B cell (primary cell): ENCODE measurements at regions not wholly inside any gene's neighbourhood (a gene's known extent, or its start where the extent isn't known, plus 50 kb on each side); places are given as distances from the start of the nearest gene placed in this dataset.

Experiments used
- ATAC-seq: fragments of 200-7000 bp; cut with Tn5 transposase; one replicate; pipeline ENCODE4 v1.10.0; 2021; ENCODE audit warnings: low read depth, mild to moderate bottlenecking, moderate number of reproducible peaks, moderate library complexity
- CTCF ChIA-PET: fragments of 350-600 bp; sonication (Branson Sonifier 250); formaldehyde crosslinking; loops from one replicate; lab custom pipeline; 2021; ENCODE audit warnings: antibody characterized with exemption, inconsistent platforms; lab: Charles Lee
- POLR2A ChIA-PET: fragments of 350-600 bp; sonication (Branson Sonifier 250); formaldehyde crosslinking; loops from one replicate; lab custom pipeline; 2021; ENCODE audit warnings: antibody characterized with exemption; lab: Charles Lee
- DNase-seq: peaks from one replicate; pipeline ENCODE4 v3.0.0; 2013
- H2AFZ ChIP-seq: 2 replicates; pipeline ENCODE4 v1.6.1; 2012; ENCODE audit warnings: mild to moderate bottlenecking, low read depth, low read length; ENCODE audit not compliant: insufficient read depth, poor library complexity, severe bottlenecking
- H3K27ac ChIP-seq, 2 donors: 1 replicate in 1 of 2; 2 replicates in 1 of 2; pipeline ENCODE4 v1.5.1; 2012 to 2013; ENCODE audit warnings: low read length in 2 of 2, mild to moderate bottlenecking in 2 of 2, moderate library complexity in 1 of 2
- H3K27me3 ChIP-seq, 4 experiments: fragments of 200-600 bp in 1 of 4; sonication (generic) in 1 of 4; replicated peaks in 1 of 4; 1 replicate in 2 of 4; 2 replicates in 2 of 4; pipeline versions ENCODE4 v1.6.1 to v1.7.0; 2013 to 2016; ENCODE audit warnings: low read length in 3 of 4, mild to moderate bottlenecking in 2 of 4, mixed read lengths in 1 of 4, moderate library complexity in 1 of 4; ENCODE audit not compliant: insufficient read depth in 4 of 4, control insufficient read depth in 3 of 4; ENCODE audit errors: control extremely low read depth in 1 of 4
- H3K36me3 ChIP-seq, 2 experiments: replicated peaks in 1 of 2; 1 replicate in 1 of 2; 2 replicates in 1 of 2; pipeline versions ENCODE4 v1.6.1 to v1.7.1; 2013; ENCODE audit warnings: low read length in 1 of 2; ENCODE audit not compliant: insufficient read depth in 2 of 2, control insufficient read depth in 1 of 2; ENCODE audit errors: control extremely low read depth in 1 of 2, extremely low read depth in 1 of 2
- H3K4me1 ChIP-seq, 2 donors: fragments of 200-600 bp in 1 of 2; sonication (generic) in 1 of 2; 1 replicate in 1 of 2; 2 replicates in 1 of 2; pipeline versions ENCODE4 v1.5.1 to v1.6.1; 2013 to 2017; ENCODE audit warnings: low read length in 2 of 2; ENCODE audit not compliant: control insufficient read depth in 2 of 2, insufficient read depth in 2 of 2
- H3K4me2 ChIP-seq: replicated peaks from 2 replicates; pipeline ENCODE3; 2012; ENCODE audit warnings: mild to moderate bottlenecking, low read depth, low read length; ENCODE audit not compliant: poor library complexity, severe bottlenecking
- H3K4me3 ChIP-seq, 5 experiments: fragments of 200-600 bp in 1 of 5; sonication (generic) in 1 of 5; 1 replicate in 3 of 5; 2 replicates in 2 of 5; pipeline versions ENCODE4 v1.5.1 to v1.7.0; 2011 to 2016; ENCODE audit warnings: low read length in 4 of 5, mild to moderate bottlenecking in 4 of 5, low read depth in 2 of 5, control low read depth in 1 of 5, moderate library complexity in 1 of 5; ENCODE audit not compliant: insufficient read depth in 1 of 5; ENCODE audit errors: control extremely low read depth in 1 of 5, extremely low read depth in 1 of 5
- H3K79me2 ChIP-seq: fragments of 200-600 bp; sonication (generic); one replicate; pipeline ENCODE4 v1.6.0; 2016; ENCODE audit warnings: low read length; ENCODE audit not compliant: control insufficient read depth, insufficient read depth
- H3K9ac ChIP-seq: fragments of 200-600 bp; sonication (generic); 2 replicates; pipeline ENCODE4 v1.6.1; 2017; ENCODE audit warnings: mild to moderate bottlenecking, low read length, moderate library complexity
- H3K9me3 ChIP-seq, 3 donors: one replicate each; pipeline versions ENCODE4 v1.6.1 to v1.7.1; 2013; ENCODE audit warnings: low read length in 2 of 3; ENCODE audit not compliant: control insufficient read depth in 2 of 3, insufficient read depth in 1 of 3; ENCODE audit errors: control extremely low read depth in 1 of 3
- H4K20me1 ChIP-seq: 2 replicates; pipeline ENCODE4 v1.6.0; 2012; ENCODE audit warnings: mild to moderate bottlenecking, low read length; ENCODE audit not compliant: insufficient read depth, control insufficient read depth, poor library complexity, severe bottlenecking
- H3K27ac Mint-ChIP-seq: one replicate; pipeline ENCODE4 v1.8.0; 2021; ENCODE audit warnings: mixed read lengths
- H3K27me3 Mint-ChIP-seq: one replicate; pipeline ENCODE4 v1.8.0; 2021; ENCODE audit warnings: mixed read lengths
- H3K4me1 Mint-ChIP-seq: one replicate; pipeline ENCODE4 v1.8.0; 2021; ENCODE audit warnings: mixed read lengths
- H3K4me3 Mint-ChIP-seq: one replicate; pipeline ENCODE4 v1.8.0; 2021; ENCODE audit warnings: mixed read lengths
- H3K9me3 Mint-ChIP-seq: one replicate; pipeline ENCODE4 v1.8.0; 2022; ENCODE audit warnings: mixed read lengths; ENCODE audit not compliant: insufficient read depth
- CTCF ChIP-seq: fragments of 200-600 bp; IDR thresholded peaks from one replicate; pipeline ENCODE4 v1.8.0; 2022; ENCODE audit warnings: antibody characterized with exemption, mild to moderate bottlenecking
- EZH2 ChIP-seq: IDR thresholded peaks from 2 replicates; pipeline ENCODE4 v1.6.1; 2012; ENCODE audit warnings: borderline replicate concordance, low read depth, mild to moderate bottlenecking, moderate library complexity, low read length; ENCODE audit not compliant: insufficient read depth, poor library complexity, severe bottlenecking
- WGBS: methylation state at CpG from one replicate; pipeline ENCODE4 v1.1.5; 2013; ENCODE audit warnings: missing lambda C conversion rate; ENCODE audit not compliant: insufficient coverage; 5-methylcytosine and 5-hydroxymethylcytosine counted together
- intact Hi-C: fragments of 100-400 bp; cut with micrococcal nuclease; formaldehyde crosslinking; loops from one replicate; pipeline ENCODE4 v1.10.0; 2022

- Histone ChIP-seq H3K27me3 (peaks cover 0 to 2% (median 0%) of the 10 kb centered on the region in 4 experiments), H3K79me2 (no peaks in the 10 kb centered on the region), H3K4me2 (no peak overlapping the region), H3K36me3 (no peaks in the 10 kb centered on the region), H3K9me3 (peaks cover 0 to 12% (median 3%) of the 10 kb centered on the region in 3 donors), H3K9ac (no peak overlapping the region), H3K27ac (no peak overlapping the region), H4K20me1 (no peaks in the 10 kb centered on the region), H3K4me3 (no peak overlapping the region), H2AFZ (no peak overlapping the region), H3K4me1 (no peaks in the 10 kb centered on the region)
- H3K27me3 Mint-ChIP-seq, result peaks cover 32% of the 10 kb centered on the region
- H3K27ac Mint-ChIP-seq, result no peak overlapping the region
- ATAC-seq (no peak), DNase-seq (no peak)
- H3K4me3 Mint-ChIP-seq, result no peak overlapping the region
- H3K9me3 Mint-ChIP-seq, result peaks cover 13% of the 10 kb centered on the region
- intact Hi-C loops, result no loop called here
- WGBS, result 89% methylated on average over 10 of the region's 10 CpGs
- TF ChIP-seq EZH2 (no peak), CTCF (no peak)
- ChIA-PET POLR2A (no interaction called here), CTCF (no interaction called here)
- H3K4me1 Mint-ChIP-seq, result no peaks in the 10 kb centered on the region
These were observed 90.1 kb downstream of the OAT start for GRCh38 chr10:124328477-124329220.

DNA sequence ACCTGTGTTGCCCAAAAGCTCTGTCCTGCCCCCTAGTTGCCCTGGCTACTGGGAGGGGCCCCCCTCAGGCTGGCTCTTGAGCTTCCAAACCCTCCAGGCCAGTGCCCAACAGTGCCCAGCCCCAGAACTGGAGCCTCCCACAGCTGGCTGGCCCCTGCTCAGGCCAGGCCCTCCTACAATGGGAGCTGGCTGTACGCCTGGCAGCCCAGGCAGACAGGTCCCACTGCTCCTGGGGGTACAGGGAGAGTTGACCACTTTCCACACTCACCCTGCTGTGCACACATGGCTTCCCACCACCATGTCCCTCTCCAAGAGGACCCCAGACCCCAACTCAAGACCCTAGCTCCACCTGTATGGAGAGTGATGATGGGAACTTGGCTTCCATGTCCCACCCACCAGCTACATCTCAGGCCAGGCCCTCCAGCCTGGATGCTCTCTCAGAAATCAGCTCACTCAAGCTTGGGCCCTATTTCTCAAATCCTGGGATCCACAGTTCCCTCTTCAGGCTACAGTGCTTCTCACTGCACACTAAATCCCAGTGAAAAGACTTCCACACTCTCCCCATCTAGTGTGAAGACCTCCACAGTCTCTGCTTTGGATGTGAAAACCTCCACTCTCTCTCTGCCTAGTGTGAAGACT is 92.6 kb downstream of the OAT start:
- Histone ChIP-seq H4K20me1 (no peaks in the 10 kb centered on the region), H3K4me3 (no peak overlapping the region), H3K27ac (no peak overlapping the region), H3K4me1 (no peaks in the 10 kb centered on the region), H3K27me3 (peaks cover 0 to 2% (median 0%) of the 10 kb centered on the region in 4 experiments), H3K9me3 (peaks cover 0 to 3% (median 0%) of the 10 kb centered on the region in 3 donors), H3K79me2 (no peaks in the 10 kb centered on the region), H3K9ac (no peak overlapping the region), H3K36me3 (no peaks in the 10 kb centered on the region), H3K4me2 (no peak overlapping the region), H2AFZ (no peak overlapping the region)
- Mint-ChIP-seq H3K27me3 (peaks cover 34% of the 10 kb centered on the region), H3K4me3 (no peak overlapping the region), H3K27ac (no peak overlapping the region), H3K9me3 (peaks cover 1% of the 10 kb centered on the region), H3K4me1 (no peaks in the 10 kb centered on the region)
- intact Hi-C loops, result no loop called here
- no peak for DNase-seq
- ChIA-PET CTCF (no interaction called here), POLR2A (no interaction called here)
- TF ChIP-seq EZH2 (no peak), CTCF (no peak)
- ATAC-seq, result no peak
- WGBS, result 56% methylated on average over 1 of the region's 1 CpG
